ENCODE measurements at regions not wholly inside any gene's neighbourhood (a gene's known extent, or its start where the extent isn't known, plus 50 kb on each side); places are given as distances from the start of the nearest gene placed in this dataset.

GRCh38 chr10:59557052-59557451 lies 152.6 kb downstream of the SLC16A9 start:
- Histone ChIP-seq H3K4me1 (no peaks in the 10 kb centered on the region), H3K27ac (no peak overlapping the region), H3K4me3 (no peak overlapping the region), H3K36me3 (no peaks in the 10 kb centered on the region), H3K9me3 (no peaks in the 10 kb centered on the region), H3K27me3 (no peaks in the 10 kb centered on the region)
- ATAC-seq (no peak), DNase-seq (no peak)
- intact Hi-C loops (cut with DNase I) = no loop called here
- no peak for TF ChIP-seq CTCF (IDR thresholded peaks at IDR 0.05)

- H3K27me3 ChIP-seq = no peaks in the 10 kb centered on the region
- no peak for ATAC-seq
- TF ChIP-seq CTCF (IDR thresholded peaks at IDR 0.05) = no peak
- H3K9me3 ChIP-seq = no peaks in the 10 kb centered on the region
- no peak overlapping the region for H3K4me3 ChIP-seq
- H3K4me1 ChIP-seq = no peaks in the 10 kb centered on the region
- no peak for DNase-seq
- intact Hi-C loops (cut with DNase I) = no loop called here
- no peak overlapping the region for H3K27ac ChIP-seq
- no peaks in the 10 kb centered on the region for H3K36me3 ChIP-seq
These were observed 156.3 kb downstream of the SLC16A9 start for GRCh38 chr10:59553162-59553900.

GRCh38 chr10:59550061-59550460 lies 159.6 kb downstream of the SLC16A9 start:
- DNase-seq (no peak), ATAC-seq (no peak)
- Histone ChIP-seq H3K4me1 (no peaks in the 10 kb centered on the region), H3K27me3 (no peaks in the 10 kb centered on the region), H3K9me3 (no peaks in the 10 kb centered on the region), H3K36me3 (no peaks in the 10 kb centered on the region), H3K27ac (no peak overlapping the region), H3K4me3 (no peak overlapping the region)
- TF ChIP-seq CTCF (IDR thresholded peaks at IDR 0.05) = no peak
- intact Hi-C loops (cut with DNase I) = no loop called here

GRCh38 chr10:59538623-59539022 lies 171.0 kb downstream of the SLC16A9 start:
- no peak for DNase-seq
- H3K4me1 ChIP-seq = peaks cover 19% of the 10 kb centered on the region
- intact Hi-C loops (cut with DNase I) = no loop called here
- no peaks in the 10 kb centered on the region for H3K9me3 ChIP-seq
- H3K27ac ChIP-seq = no peak overlapping the region
- no peak for TF ChIP-seq CTCF (IDR thresholded peaks at IDR 0.05)
- ATAC-seq = no peak
- no peaks in the 10 kb centered on the region for H3K36me3 ChIP-seq
- no peaks in the 10 kb centered on the region for H3K27me3 ChIP-seq
- no peak overlapping the region for H3K4me3 ChIP-seq

GRCh38 chr10:59537501-59537900 lies 172.1 kb downstream of the SLC16A9 start:
- TF ChIP-seq CTCF (IDR thresholded peaks at IDR 0.05) = no peak
- no peaks in the 10 kb centered on the region for H3K27me3 ChIP-seq
- ATAC-seq (no peak), DNase-seq (no peak)
- no peaks in the 10 kb centered on the region for H3K9me3 ChIP-seq
- intact Hi-C loops (cut with DNase I) = no loop called here
- no peak overlapping the region for H3K4me3 ChIP-seq
- H3K36me3 ChIP-seq = no peaks in the 10 kb centered on the region
- H3K27ac ChIP-seq = peak overlapping the region; percentile 82
- H3K4me1 ChIP-seq = peaks cover 19% of the 10 kb centered on the region

All from upper lobe of right lung (tissue), 1 donor.